K562 (cell line): ENCODE measurements at regions not wholly inside any gene's neighbourhood (a gene's known extent, or its start where the extent isn't known, plus 50 kb on each side); places are given as distances from the start of the nearest gene placed in this dataset.

Experiments
- ATAC-seq: fragments of 200-7000 bp; cut with Tn5 transposase; 3 replicates; pipeline ENCODE4 v1.9.1; 2020; ENCODE audit warnings: moderate library complexity
- BruUV-seq: library from RNA; stranded (reverse); fragments of 400-500 nt; replicated peaks from 2 replicates; lab custom pipeline; 2021; lab: Mats Ljungman, UMichigan
- CTCF ChIA-PET: fragments of 300-600 bp; formaldehyde crosslinking; extraction: SDS; loops from one replicate; lab custom pipeline; 2021; ENCODE audit warnings: low intra/inter-chr PET ratio; lab: Yijun Ruan, JAX
- POLR2A ChIA-PET: fragments of 300-600, 350-650 bp; sonication (Branson Sonifier 250); formaldehyde crosslinking; extraction: SDS; loops from one replicate; lab custom pipeline; 2021; ENCODE audit warnings: antibody characterized with exemption, inconsistent platforms; lab: Yijun Ruan, JAX
- DNase-seq, 4 experiments: peaks; one replicate each; pipeline versions ENCODE4 v3.0.0 to v3.0.0-alpha.2; 2011 to 2018; ENCODE audit warnings: low spot score in 3 of 4, mixed read lengths in 3 of 4; ENCODE audit errors: extremely low read depth in 1 of 4
- FAIRE-seq: peaks from 2 replicates; lab custom pipeline; 2011; peaks lifted over from hg19 to GRCh38; lab: Jason Lieb, UNC
- H2AFZ ChIP-seq: 2 replicates; pipeline ENCODE4 v1.6.0; 2011; ENCODE audit warnings: low read depth, low read length, control low read depth, inconsistent platforms
- H3K27ac ChIP-seq: fragments of 200-600 bp; 3 replicates; pipeline ENCODE4 v1.8.0; 2011; ENCODE audit warnings: low read depth, mild to moderate bottlenecking, control low read depth, inconsistent platforms, low read length, moderate library complexity, mixed read lengths; ENCODE audit errors: extremely low read depth
- H3K27me3 ChIP-seq, 2 experiments: fragments of 300-600 bp in 1 of 2; 2 replicates in 1 of 2; 3 replicates in 1 of 2; pipeline versions ENCODE4 v1.6.0 to v1.8.0; 2011; ENCODE audit warnings: inconsistent platforms in 2 of 2, low read length in 2 of 2, mild to moderate bottlenecking in 1 of 2, mixed read lengths in 1 of 2, moderate library complexity in 1 of 2; ENCODE audit not compliant: control insufficient read depth in 2 of 2, insufficient read depth in 2 of 2
- H3K36me3 ChIP-seq: fragments of 300-600 bp; 3 replicates; pipeline ENCODE4 v1.8.0; 2011; ENCODE audit warnings: mild to moderate bottlenecking, low read length, inconsistent platforms; ENCODE audit not compliant: control insufficient read depth, insufficient read depth
- H3K4me1 ChIP-seq, 2 experiments: fragments of 200-600 bp in 1 of 2; replicated peaks in 1 of 2; 2 replicates in 1 of 2; 3 replicates in 1 of 2; pipeline versions ENCODE4 v1.5.1 to v1.8.0; 2011; ENCODE audit warnings: inconsistent platforms in 2 of 2, low read length in 2 of 2, mild to moderate bottlenecking in 1 of 2, mixed read lengths in 1 of 2, moderate library complexity in 1 of 2; ENCODE audit not compliant: control insufficient read depth in 2 of 2, insufficient read depth in 2 of 2
- H3K4me2 ChIP-seq: 2 replicates; pipeline ENCODE4 v1.6.1; 2011; ENCODE audit warnings: low read length, control low read depth, inconsistent platforms, mixed read lengths; ENCODE audit not compliant: insufficient read depth
- H3K4me3 ChIP-seq: fragments of 200-600 bp; sonication (generic), shearing (Covaris generic); 2 replicates; pipeline ENCODE4 v1.5.1; 2016; ENCODE audit warnings: control low read depth, inconsistent platforms
- H3K79me2 ChIP-seq: fragments of 200-600 bp; 3 replicates; pipeline ENCODE4 v1.8.0; 2011; ENCODE audit warnings: low read length, inconsistent platforms; ENCODE audit not compliant: control insufficient read depth, insufficient read depth
- H3K9ac ChIP-seq, 2 experiments: 2 replicates each; pipeline versions ENCODE4 v1.6.0 to v1.6.1; 2011; ENCODE audit warnings: low read depth in 2 of 2, low read length in 2 of 2, control low read depth in 1 of 2, inconsistent platforms in 1 of 2, mild to moderate bottlenecking in 1 of 2, mixed read lengths in 1 of 2; ENCODE audit not compliant: insufficient read depth in 1 of 2
- H3K9me1 ChIP-seq: one replicate; pipeline ENCODE4 v1.6.0; 2011; ENCODE audit warnings: inconsistent platforms, mild to moderate bottlenecking, low read length, moderate library complexity; ENCODE audit not compliant: control insufficient read depth, insufficient read depth
- H3K9me3 ChIP-seq: replicated peaks from 2 replicates; pipeline ENCODE4 v1.5.1; 2011; ENCODE audit warnings: low read depth, low read length, inconsistent platforms; ENCODE audit not compliant: control insufficient read depth, insufficient read depth
- H4K20me1 ChIP-seq: replicated peaks from 2 replicates; pipeline ENCODE4 v1.6.1; 2011; ENCODE audit warnings: low read length, inconsistent platforms, mixed read lengths; ENCODE audit not compliant: control insufficient read depth, insufficient read depth
- DIDO1 ChIP-seq: fragments of 450-650 bp; IDR thresholded peaks from 2 replicates; pipeline ENCODE4 v1.6.1; 2016; ENCODE audit warnings: low read depth, missing biosample characterization, missing genetic modification characterization
- LCOR ChIP-seq: sonication (generic); formaldehyde crosslinking; IDR thresholded peaks from 2 replicates; pipeline ENCODE4 v1.8.0; 2022; ENCODE audit warnings: mild to moderate bottlenecking, missing genetic modification reagents
- NR0B1 ChIP-seq: fragments of 450-650 bp; IDR thresholded peaks from one replicate; pipeline ENCODE4 v1.6.1; 2018; ENCODE audit warnings: mild to moderate bottlenecking, moderate library complexity; ENCODE audit not compliant: partially characterized antibody
- PHB2 ChIP-seq: fragments of 450-650 bp; IDR thresholded peaks from 2 replicates; pipeline ENCODE4 v1.6.1; 2017; ENCODE audit warnings: low read depth
- RNF219 ChIP-seq: fragments of 250-450 bp; sonication (Bioruptor Pico); IDR thresholded peaks from 2 replicates; pipeline ENCODE4 v1.5.0; 2022; ENCODE audit warnings: mild to moderate bottlenecking
- SETDB1 ChIP-seq: IDR thresholded peaks from one replicate; pipeline ENCODE4 v1.6.1; 2012; ENCODE audit warnings: low read length, control low read depth, inconsistent platforms
- TAL1 ChIP-seq: fragments of 450-650 bp; IDR thresholded peaks from 2 replicates; pipeline ENCODE4 v1.6.1; 2016; ENCODE audit warnings: mild to moderate bottlenecking
- YY1 ChIP-seq, 3 experiments: IDR thresholded peaks; 2 replicates each; pipeline ENCODE4 v1.6.1; 2011; ENCODE audit warnings: low read length in 2 of 3, mild to moderate bottlenecking in 2 of 3, moderate library complexity in 2 of 3, borderline replicate concordance in 1 of 3, control low read depth in 1 of 3, low read depth in 1 of 3; ENCODE audit not compliant: insufficient read depth in 3 of 3, insufficient replicate concordance in 2 of 3, control insufficient read depth in 1 of 3, insufficient read length in 1 of 3; ENCODE audit errors: extremely low read depth in 1 of 3
- ZC3H11A ChIP-seq: IDR thresholded peaks from 2 replicates; pipeline ENCODE4 v1.6.1; 2012; ENCODE audit warnings: low read depth, low read length, improper control_type of control experiment
- WGBS: fragments of 100-300 bp; shearing (Covaris generic); methylation state at CpG from one replicate; pipeline ENCODE4 v1.1.6; 2016; ENCODE audit warnings: low coverage, mixed read lengths; ENCODE audit not compliant: insufficient coverage; ENCODE audit errors: missing lambda C conversion rate; 5-methylcytosine and 5-hydroxymethylcytosine counted together
- in situ Hi-C: fragments of 300-500 bp; cut with MboI; formaldehyde crosslinking; loops from 4 replicates; pipeline ENCODE4 v1.15.0; 2018; ENCODE audit warnings: inconsistent platforms, mixed read lengths
- intact Hi-C: fragments of 100-400 bp; cut with micrococcal nuclease; formaldehyde crosslinking; loops from 2 replicates; pipeline ENCODE4 v1.14.2; 2022

GRCh38 chr12:87246726-87247125 is 782.5 kb downstream of the C12orf50 start:
- H3K4me3 ChIP-seq = no peak overlapping the region
- no peaks in the 10 kb centered on the region for H3K4me1 ChIP-seq
- no peak overlapping the region for H2AFZ ChIP-seq
- CTCF ChIA-PET = no interaction called here
- TF ChIP-seq ZC3H11A (no peak), SETDB1 (no peak), RNF219 (CRISPR knock-in tag) (no peak), DIDO1 (tag) (no peak), TAL1 (no peak), LCOR (CRISPR knock-in tag) (no peak), PHB2 (no peak), NR0B1 (no peak), YY1 (IDR thresholded peaks at IDR 0.05; ENCODE audit: borderline replicate concordance in 1 of 3, control insufficient read depth in 1 of 3, extremely low read depth in 1 of 3, insufficient read depth in 3 of 3, insufficient read length in 1 of 3, insufficient replicate concordance in 2 of 3, low read depth in 1 of 3, low read length in 2 of 3) (no peak)
- TF ChIP-seq, all 486 proteins: peak for 0
- Histone ChIP-seq H3K9me3 (no peaks in the 10 kb centered on the region), H3K27ac (no peak overlapping the region), H3K9ac (no peak overlapping the region), H3K27me3 (no peaks in the 10 kb centered on the region), H3K79me2 (no peaks in the 10 kb centered on the region), H3K4me2 (no peak overlapping the region), H3K36me3 (no peaks in the 10 kb centered on the region), H3K9me1 (no peaks in the 10 kb centered on the region), H4K20me1 (no peaks in the 10 kb centered on the region)
- no peak for FAIRE-seq
- 0% methylated on average over 1 of the region's 1 CpG for WGBS
- POLR2A ChIA-PET = no interaction called here
- in situ Hi-C loops = no loop called here
- DNase-seq = no peak
- intact Hi-C loops = no loop called here
- BruUV-seq = no TSS peak
- ATAC-seq = no peak
